Activated CD4-positive, alpha-beta T cell treated with anti-CD3 and anti-CD28 coated beads, Interleukin-10, Interleukin-2, amounts not matched to agents 100 ng/mL and 50 ng/mL, durations not matched to agents 16 hours and 8 hours (primary cell): ENCODE measurements at regions not wholly inside any gene's neighbourhood (a gene's known extent, or its start where the extent isn't known, plus 50 kb on each side); places are given as distances from the start of the nearest gene placed in this dataset.

Source experiments
- DNase-seq: peaks from one replicate; pipeline ENCODE4 v3.0.0-alpha.2; 2020

DNA sequence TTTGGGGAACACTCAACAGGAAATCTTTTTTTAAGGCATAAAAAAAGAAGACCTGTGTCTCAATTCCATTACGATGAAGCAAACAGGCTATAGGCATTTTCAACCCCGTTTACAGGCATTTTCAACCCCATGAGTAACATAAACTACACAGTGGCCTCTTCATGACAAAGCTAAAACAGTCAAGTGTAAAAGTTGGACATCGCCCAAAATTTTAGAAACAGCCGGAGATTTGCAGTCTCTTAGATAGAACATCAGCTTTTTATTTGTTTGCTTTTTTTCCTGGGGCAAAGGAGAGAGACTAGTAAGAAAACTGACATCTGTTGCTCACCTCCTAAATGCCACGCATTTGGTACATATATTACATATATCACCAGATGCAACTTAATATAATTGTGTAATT, 173.7 kb downstream of the CMPK2 start:
- DNase-seq = no peak

- DNase-seq = no peak
Measured at GRCh38 chr2:6692819-6693218, 172.9 kb downstream of the CMPK2 start.

GRCh38 chr2:6694555-6694954, 171.2 kb downstream of the CMPK2 start:
- no peak for DNase-seq

- DNase-seq = no peak
Measured at GRCh38 chr2:6700335-6700734, 165.4 kb downstream of the CMPK2 start.

GRCh38 chr2:6704077-6704476, 161.6 kb downstream of the CMPK2 start:
- DNase-seq = no peak

DNA sequence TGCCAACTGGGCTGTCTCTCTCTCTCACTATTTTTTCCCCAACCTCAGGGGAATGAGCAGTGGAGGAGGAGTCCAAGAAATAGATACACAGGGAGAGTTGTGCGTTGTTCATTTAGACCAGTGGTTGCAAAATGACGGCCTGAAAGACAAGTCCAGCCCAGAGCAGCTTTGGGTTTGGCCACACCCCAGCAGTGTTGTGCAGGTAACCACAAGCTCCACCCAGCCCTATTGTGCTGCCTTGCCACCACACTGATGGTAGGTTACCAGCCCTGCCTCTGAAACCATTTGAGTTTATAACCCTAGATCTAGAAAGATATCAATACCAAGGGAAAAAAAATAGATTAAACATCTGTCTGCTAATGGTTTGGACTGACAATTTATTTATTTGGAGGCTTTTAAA, 144.3 kb downstream of the CMPK2 start:
- DNase-seq = no peak

DNA sequence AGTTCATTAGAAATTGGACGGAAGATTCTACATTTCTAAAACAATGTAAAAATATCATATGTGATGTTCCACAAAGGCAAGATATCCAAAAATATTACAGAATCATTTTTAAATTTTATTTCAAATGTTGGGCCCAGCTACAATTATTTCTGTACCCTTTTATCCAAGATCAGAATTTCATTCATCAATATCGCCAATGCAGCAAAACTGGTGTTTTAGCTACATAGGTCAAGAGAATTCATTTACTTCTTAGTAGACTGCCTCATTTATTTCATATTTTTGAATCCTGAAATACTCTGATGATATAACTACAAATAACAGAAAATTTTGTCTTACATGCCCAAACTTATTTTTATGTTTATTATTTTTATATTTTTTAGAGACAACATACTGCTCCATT, 143.1 kb downstream of the CMPK2 start:
- DNase-seq = no peak

GRCh38 chr2:6723865-6724604, 141.7 kb downstream of the CMPK2 start:
- no peak for DNase-seq

DNA sequence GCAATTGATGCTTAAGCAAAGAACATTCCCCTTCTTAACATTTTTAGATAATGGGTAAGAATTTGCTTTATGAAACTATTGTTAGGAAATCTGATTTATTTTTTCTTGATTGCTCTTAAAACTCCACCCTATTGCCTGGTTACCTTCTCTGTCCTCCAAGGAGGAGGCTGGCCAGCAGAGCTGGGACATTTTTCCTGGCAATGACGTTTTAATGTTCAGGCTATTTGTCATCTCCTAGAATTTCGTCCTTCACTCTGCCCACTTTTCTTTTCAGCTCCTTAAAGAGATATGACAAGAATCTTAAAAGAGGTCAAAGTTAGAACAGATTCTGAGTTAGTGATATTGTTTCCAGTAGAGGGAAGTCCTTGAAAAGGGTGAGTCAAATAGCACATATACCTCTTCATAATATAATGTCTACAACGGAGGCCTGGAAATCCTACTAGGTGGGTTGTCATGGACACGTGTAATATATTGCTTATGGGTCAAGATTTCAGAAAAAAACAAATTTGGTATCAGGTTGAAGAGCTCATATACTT, 141.0 kb downstream of the CMPK2 start:
- DNase-seq = no peak

GRCh38 chr2:6728156-6728555, 137.6 kb downstream of the CMPK2 start:
- DNase-seq = no peak

GRCh38 chr2:6730003-6730402, 135.7 kb downstream of the CMPK2 start:
- DNase-seq = no peak

GRCh38 chr2:6730649-6731532, 134.8 kb downstream of the CMPK2 start:
- no peak for DNase-seq

GRCh38 chr2:6739547-6739946, 126.2 kb downstream of the CMPK2 start:
- no peak for DNase-seq

GRCh38 chr2:6741229-6741628, 124.5 kb downstream of the CMPK2 start:
- no peak for DNase-seq

- DNase-seq = no peak
Measured at GRCh38 chr2:6744038-6744437, 121.7 kb downstream of the CMPK2 start.

DNA sequence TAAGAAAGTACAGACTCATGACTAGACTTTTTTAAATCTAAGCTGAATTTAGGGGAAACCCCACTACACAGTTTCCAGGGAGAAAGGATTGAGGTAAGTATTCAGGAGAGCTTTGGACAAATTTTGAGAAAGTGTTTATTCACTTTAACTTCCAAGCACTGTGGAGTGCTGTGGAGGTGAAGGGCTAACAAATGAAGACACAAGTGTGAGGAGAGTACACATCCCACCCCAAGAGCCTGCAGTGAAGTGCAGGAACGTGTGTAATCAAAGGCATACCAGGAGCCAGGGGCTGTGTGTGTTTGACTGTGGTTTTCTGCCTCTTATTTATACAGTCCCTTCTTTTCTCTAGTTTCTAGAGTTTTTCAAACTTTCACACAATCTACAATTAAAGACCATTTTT, 118.3 kb downstream of the CMPK2 start:
- DNase-seq = no peak

DNA sequence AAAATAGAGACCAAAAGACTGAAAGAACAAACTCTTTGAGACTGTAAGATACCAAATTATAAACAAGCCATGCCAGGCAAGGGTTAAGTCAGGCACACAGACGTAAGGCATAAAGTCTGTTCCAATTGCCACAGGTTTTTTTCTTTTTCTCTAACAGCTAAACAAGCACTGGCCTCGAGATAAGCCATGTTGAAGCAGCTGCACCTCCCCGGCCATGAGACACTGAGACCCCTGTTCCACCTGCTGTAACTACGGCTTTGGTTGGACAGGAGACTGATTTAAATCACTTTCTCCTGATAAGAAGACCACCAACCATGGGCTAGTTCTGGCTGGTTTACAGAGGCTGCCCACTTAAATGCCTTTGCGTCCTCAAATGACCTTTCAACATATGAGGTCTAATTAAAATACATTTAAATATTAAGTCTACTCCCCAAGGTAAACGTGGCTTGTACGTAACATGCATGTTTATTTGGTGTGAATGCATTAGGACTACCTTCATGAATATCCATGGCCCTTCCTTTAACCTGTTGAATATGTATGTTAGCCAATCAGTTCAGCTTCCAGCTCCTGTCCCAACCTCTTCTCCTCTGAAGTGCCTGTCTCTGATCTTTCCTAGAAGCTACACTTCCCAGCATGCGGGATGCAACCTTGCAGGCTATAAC, 117.2 kb downstream of the CMPK2 start:
- no peak for DNase-seq

DNA sequence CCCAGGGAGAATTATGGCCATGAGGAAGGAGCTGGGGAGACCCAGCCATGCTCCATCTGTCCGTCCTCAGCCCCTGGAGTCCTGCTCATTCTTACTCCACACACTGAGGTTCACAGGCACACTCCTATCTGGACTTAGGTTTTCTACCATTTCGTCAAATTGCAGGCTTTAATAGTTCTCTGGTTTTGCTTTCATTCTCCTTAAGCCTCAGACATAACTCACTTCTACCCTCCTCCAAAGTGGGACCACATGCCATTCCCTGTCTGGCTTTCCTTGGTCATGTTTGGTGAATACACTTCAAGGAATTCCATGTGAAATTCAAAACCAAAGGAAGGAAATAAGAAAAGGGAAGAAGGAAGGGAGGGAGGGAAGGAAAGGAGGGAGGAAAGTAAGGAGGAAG, 115.7 kb downstream of the CMPK2 start:
- DNase-seq = no peak

GRCh38 chr2:6750411-6751158, 115.1 kb downstream of the CMPK2 start:
- no peak for DNase-seq

- no peak for DNase-seq
Measured at GRCh38 chr2:6754419-6754818, 111.3 kb downstream of the CMPK2 start.

DNA sequence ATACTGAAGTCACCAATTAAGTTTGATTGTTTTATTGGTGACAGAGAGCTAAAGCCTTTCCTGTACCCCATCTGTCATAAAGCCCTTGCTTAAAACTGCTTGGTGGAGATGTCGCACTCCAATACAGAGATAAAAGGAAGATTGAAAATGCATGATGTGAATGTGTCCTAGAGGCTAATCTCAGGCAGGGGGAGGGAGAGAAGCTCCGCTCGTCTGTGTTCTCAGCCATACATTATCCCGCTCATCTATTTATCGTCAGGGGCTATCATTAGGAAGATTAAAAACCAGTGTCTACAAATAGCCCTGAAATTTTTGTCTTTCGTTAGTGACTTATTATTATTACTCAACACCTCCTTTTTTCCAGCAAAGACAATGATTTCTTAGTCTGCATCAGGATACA, 110.3 kb downstream of the CMPK2 start:
- no peak for DNase-seq

GRCh38 chr2:6757215-6757614, 108.5 kb downstream of the CMPK2 start:
- DNase-seq = no peak

GRCh38 chr2:6759689-6760088, 106.0 kb downstream of the CMPK2 start:
- no peak for DNase-seq
